Astrocyte (in vitro differentiated cells and primary cell): ENCODE measurements at regions not wholly inside any gene's neighbourhood (a gene's known extent, or its start where the extent isn't known, plus 50 kb on each side); places are given as distances from the start of the nearest gene placed in this dataset.

Experiments used
- CTCF ChIP-seq: IDR thresholded peaks from 2 replicates; pipeline ENCODE4 v1.5.1; 2011; ENCODE audit warnings: low read depth, mild to moderate bottlenecking, inconsistent platforms, low read length, moderate library complexity; ENCODE audit not compliant: insufficient read depth
- EZH2 ChIP-seq: IDR thresholded peaks from 2 replicates; pipeline ENCODE4 v1.6.1; 2012; ENCODE audit warnings: mild to moderate bottlenecking, low read length, inconsistent platforms; ENCODE audit not compliant: insufficient read depth

- TF ChIP-seq EZH2 (no peak), CTCF (no peak)
Observed at GRCh38 chr2:5520463-5520972, 171.7 kb upstream of the SOX11 start.
